HG03565 (cell line): ENCODE measurements at regions not wholly inside any gene's neighbourhood (a gene's known extent, or its start where the extent isn't known, plus 50 kb on each side); places are given as distances from the start of the nearest gene placed in this dataset.

Experiments
- ATAC-seq: cut with Tn5 transposase; IDR thresholded peaks from one replicate; pipeline ENCODE4 v1.9.1; 2021; ENCODE audit warnings: mild to moderate bottlenecking, moderate library complexity; ENCODE audit not compliant: unreplicated experiment

DNA sequence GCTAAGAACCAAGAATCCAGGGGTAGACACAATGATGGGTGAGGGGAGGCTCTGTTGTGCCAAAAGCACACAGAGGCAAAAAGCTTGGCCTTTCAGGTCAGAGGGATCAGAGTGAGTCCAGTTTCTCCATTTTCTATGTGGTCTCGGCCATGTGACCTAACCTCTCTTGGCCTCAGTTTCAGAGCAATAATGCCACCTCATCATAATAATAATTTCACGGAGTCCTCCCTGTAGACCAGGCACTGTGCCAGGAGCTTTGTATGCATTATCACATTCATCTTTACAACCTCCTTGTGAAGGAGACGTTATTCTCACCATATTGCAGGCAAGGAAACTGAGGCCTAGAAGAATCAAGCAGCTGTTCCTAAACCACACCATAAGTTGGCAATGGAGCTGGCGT, 120.2 kb downstream of the WT1 start:
- ATAC-seq, result no peak

DNA sequence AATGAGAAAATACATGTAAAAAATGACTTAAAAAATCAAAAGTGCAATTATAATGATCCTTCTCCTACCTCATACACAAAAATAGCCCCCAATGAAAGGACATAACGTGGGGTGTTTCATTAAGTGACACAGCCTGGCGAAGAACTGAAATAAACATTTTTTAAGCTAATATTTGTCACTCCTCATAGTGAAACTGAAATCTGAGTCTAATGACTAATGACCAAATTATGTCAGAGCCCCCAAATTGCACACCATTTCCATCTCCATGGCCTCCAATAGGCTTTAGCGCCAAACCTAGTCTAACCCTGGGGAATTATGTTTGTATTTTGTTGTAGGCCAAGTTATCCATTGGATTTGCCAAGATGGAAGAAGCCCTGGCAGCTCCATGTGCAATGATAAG, 119.1 kb downstream of the WT1 start:
- no peak for ATAC-seq

DNA sequence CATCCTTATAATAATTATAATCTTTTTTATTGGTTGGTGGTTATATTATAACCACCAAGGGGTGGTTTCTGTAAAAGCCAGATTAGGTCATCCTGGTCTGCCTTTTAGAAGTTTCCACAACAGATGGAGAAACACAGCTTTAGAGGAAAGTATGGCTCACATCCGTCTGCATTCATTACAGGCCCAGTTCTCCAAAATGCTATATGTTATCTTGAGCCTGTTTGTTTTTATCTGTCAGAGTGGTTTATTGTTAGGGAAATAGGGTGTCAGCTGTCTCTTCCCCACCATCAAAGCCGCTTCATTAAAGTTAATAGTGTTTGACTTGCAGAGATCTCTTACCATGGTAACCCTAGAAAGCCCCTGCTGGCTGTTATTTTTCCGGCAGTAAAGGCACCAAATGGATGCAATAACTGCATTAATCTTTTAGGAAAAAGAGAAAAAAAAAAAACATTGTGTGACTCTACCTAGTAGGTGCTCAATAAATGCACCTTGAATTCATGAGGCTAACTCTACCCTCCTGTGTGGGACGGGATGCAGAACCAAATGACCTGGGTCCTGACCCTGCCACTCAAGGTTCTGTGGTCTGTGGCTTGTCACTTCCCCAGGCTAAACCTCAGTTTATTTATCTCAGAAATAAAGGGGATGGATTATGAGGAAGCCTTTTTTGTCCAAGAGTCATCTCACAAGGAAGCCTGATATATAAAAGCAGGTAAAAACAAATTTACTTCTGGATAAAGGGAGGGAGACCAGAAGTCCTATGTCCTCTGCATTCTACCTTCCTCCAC, 118.3 kb downstream of the WT1 start:
- no peak for ATAC-seq

DNA sequence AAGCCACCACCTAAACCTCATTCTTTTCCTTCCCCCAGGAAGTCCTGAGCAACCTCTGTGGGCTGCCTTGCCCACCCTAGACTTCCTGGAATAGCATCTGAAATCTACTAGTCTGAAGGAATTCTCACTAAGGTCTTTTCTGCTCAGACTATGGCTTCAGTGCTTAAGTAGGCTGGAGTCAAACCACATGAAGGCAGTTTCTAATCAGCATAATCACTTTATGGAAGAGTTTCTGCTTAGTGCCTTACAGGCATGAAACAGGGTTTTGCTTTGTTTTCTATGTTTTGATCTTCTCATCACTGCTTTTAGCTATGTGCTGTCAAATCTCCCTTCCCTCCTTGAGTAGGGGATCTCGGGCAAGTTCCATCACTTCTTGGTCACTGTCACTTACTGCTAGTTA, 117.7 kb downstream of the WT1 start:
- no peak for ATAC-seq

DNA sequence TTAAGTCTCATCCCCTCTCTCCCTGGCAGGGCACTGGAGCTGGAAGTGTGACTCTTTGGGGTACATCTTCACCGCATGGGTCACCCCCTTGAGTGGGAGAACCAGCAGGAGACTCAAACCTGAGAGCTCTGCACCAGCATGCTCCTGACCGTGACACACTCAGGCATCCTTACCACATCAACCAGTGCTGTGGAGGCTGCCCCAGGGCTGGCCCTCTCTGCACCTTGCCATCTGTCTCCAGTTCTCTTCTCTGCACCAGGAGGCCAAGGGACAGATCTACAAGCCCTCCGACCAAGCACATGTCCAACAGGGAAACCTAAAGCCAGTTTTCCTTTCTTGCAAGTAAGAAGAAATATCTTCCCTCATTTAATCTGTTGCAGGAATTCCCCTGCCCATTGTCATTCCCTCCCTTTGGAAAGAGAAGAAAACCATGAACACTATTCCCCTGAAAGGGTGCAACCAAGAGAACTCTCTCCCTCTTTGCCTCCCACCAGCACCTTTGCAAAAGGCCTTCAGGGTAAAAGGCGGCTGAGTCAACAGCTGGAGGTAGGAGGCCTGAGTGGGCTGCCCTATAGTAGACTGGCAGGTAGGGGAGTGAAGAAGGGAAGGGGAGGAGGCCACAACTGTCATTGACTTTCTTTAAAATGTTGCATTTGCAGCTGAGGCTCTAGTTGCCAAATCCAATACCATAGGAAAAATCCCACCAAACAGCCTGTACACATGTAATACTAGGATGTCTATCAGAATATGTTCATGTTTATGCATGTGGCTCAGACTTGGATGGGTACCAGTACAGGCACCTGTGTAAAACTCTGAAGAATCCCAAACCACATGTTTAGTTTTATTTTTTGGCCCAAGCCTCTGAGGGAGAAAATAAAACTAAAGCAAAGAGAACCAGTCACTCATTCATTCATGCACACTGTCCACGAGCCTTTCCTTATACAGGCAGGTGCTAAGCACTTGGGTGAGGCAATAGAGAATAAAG, 117.0 kb downstream of the WT1 start:
- ATAC-seq, result no peak

DNA sequence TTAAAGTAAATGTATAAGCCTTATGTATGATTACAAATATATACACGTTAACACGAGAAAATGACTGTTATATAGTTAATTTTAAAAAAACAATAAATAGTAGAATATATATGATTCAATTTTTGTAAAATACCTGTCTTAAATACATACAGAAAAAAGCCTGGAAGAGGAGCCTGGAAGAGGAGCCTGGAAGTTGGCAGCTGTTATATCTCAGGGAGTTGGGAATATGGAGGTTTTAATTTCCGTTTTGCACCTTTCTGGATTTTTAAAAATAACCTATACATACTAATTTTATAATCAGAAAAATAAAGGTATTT, 111.6 kb downstream of the WT1 start:
- no peak for ATAC-seq

DNA sequence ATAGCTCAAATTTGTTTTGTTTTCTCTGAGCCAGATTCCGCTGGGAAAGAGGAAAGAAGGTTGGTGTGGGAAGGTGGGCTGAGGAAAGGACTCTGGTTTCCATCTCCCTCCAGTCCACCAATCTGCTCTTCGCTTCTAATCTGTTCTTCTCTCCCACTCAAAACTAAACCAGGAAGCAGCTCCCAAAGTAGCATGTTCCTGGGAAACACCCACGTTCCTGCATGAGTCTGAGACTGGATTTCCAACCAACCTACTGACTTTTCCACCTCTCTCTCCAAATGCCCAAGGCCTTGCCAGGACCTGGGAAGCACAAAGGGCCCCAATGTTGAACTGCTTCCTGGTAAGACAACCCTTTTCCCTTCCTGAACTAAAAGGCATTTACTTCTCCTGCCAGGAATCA, 110.2 kb downstream of the WT1 start:
- ATAC-seq, result no peak

DNA sequence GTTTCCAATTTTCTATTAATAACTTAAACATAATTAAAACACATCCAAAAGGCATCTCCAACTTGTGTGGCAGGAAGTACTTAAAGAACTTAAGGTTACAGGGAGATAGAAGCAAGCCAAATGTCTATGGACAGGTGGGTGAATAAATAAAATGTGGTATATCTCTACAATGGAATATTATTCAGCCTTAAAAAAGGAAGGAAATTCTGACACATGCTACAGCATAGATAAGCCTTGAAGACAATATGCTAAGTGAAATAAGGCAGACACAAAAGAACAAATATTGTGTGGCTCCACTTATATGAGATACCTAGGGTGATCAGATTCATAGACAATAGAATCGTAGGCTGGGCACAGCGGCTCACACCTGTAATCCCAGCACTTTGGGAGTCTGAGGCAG, 109.6 kb downstream of the WT1 start:
- no peak for ATAC-seq

DNA sequence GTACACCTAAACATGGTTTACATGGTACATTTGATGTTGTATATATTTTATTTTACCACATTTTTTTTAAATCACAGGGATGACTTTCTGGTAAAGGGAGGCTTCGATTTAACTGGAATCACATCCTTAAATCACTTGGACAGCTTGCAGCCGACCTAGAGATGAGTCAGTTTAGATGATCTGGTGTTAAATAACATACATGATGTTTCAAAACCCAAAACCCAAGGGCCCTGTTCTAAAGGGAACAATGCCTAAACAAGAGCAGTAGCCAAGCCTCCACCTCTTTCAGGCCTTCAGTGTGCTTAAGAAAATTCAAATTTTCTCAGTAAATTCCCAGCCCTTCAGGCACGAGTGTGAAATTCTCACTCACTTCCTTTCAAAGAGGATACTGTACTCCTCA, 108.8 kb downstream of the WT1 start:
- ATAC-seq, result no peak

DNA sequence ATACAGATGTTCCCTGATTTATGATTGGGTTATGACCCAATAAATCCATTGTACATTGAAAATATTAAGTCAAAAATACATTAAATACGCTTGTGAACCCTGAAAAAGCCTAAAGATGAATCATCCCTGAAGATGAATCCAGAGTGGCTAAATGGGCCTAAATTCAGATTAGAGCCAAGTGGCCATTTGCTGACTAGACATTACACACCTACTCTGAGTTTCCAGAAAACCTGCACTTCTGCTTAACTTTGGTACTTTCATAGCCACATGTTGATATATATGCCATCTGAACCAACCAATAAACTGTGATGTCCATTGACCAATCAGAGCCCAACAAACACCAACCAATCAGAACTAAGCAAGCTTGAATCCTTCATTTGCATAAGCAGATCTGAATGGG, 106.9 kb downstream of the WT1 start:
- ATAC-seq, result no peak

DNA sequence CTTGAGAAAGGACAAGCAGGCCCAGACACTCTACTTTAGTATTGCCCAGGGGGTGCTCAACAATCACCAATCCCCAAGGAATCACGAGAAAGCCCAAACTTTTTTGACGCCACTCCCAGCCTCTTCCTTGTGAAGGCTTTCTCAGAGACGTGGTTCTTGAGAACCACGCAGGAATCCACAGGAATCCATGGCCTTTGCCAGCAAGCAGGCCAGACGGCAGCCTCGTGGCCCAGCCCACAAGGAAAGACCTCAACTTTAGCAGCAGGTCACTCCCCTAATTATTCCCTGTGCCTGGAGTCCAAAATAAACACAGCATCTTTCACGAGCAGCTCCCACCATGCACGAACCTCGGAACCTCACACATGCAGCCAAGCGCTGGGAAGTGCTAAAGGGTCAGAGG, 104.2 kb downstream of the WT1 start:
- no peak for ATAC-seq

DNA sequence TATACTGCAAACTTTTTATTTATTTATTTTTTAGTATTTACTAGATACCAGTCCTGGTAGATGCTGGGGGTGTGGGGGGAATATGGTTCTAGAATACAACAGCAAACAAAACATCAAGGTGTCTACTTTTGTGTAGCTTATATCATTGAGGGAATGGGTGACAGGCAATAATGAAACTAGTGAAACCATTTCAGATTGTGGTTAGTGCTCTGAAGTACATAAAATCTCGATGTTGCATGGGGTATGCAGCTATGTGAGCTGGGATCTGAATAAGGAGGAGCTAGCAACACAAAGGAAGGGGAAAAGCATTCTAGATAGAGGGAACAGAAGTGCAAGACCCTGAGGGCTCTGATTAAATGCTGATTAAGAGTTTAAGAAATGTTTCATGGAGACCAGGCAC, 103.5 kb downstream of the WT1 start:
- ATAC-seq, result no peak

DNA sequence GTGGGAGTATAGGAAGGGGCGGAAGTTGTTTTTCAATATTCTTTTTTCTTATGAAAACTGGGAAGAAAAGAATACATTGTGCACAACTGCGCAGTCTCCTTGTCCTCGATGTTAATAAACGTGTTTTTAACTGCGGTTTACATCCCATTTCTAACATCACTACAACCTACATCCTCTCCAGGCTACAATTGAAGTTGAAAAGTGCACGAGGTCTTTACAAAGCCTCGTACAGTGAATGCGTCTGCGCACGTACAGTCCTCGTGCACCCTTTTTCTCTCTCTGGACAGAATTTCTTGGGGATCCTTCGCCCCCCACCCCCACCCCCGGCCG, 102.4 kb downstream of the WT1 start:
- ATAC-seq, result no peak

DNA sequence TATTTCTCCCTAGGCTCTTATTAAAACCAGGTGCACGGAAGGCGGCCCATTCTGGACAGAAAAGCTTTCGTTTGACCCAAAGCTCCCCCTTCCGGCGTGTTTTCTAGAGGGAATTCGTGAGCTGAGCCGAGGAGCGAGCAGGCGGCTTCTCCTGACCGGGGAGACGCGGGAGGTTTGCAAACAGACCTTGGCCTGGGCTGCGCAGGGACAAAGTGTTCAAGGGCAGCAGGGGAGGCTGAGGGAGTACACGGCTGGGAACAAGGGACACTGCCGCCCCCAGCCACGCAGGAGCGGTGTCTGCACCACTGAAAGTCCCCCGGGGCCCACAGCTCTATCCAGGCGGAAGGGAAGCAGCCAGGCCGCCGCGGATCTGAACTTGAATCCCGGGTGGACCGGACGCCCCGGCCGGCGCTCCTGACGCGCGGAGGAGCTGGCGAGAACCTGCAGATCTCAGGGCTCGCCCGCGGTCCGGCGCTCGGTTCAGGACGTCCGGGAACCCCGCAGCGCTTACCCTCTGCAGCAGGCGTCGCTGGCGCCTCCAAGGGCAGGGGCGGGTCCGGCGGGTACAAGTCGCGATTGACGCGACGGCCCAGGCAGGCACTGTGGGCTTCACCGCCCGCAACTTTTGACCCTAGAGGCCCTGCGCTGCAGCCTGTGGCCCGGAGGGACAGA, 101.9 kb downstream of the WT1 start:
- no peak for ATAC-seq

DNA sequence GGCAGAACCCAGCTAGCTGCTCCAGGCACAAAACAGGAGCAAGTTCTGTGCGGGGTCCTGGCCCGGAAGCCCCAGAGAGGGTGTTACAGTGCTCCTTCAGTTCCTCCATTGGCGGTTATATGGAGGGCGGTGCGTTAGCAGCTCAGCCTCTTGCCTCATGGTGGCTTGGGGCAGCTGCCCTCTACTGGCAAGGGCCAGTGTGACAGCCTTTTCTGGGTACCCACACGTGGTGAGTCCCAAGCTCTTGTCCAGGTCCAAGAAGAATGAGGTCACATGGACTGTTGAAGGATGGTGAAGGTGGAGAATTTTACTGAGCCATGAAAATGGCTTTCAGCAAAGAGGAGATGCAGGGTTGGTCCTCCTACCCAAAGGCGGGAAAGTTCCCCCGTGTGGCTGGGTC, 100.5 kb downstream of the WT1 start:
- no peak for ATAC-seq
